ENCODE measurements at regions not wholly inside any gene's neighbourhood (a gene's known extent, or its start where the extent isn't known, plus 50 kb on each side); places are given as distances from the start of the nearest gene placed in this dataset.

- intact Hi-C loops (cut with DNase I, micrococcal nuclease), result no loop called here
- Histone ChIP-seq H3K4me1 (ENCODE audit: insufficient read depth, low read length) (no peaks in the 10 kb centered on the region), H3K36me3 (ENCODE audit: insufficient read depth, low read length) (no peaks in the 10 kb centered on the region), H3K27me3 (ENCODE audit: control insufficient read depth in 1 of 2, insufficient read depth in 2 of 2, low read length in 2 of 2) (no peaks in the 10 kb centered on the region), H3K9me3 (ENCODE audit: control insufficient read depth in 1 of 2, insufficient read depth in 1 of 2, low read length in 2 of 2) (no peaks in the 10 kb centered on the region), H3K4me3 (ENCODE audit: low read length) (no peak overlapping the region), H3K27ac (ENCODE audit: low read depth in 1 of 2, low read length in 2 of 2) (no peak overlapping the region)
- Mint-ChIP-seq H3K36me3 (ENCODE audit: low read depth) (no peaks in the 10 kb centered on the region), H3K9me3 (peaks cover 2% of the 10 kb centered on the region), H3K4me3 (no peak overlapping the region), H3K27me3 (no peaks in the 10 kb centered on the region), H3K4me1 (ENCODE audit: low read depth) (no peaks in the 10 kb centered on the region), H3K27ac (no peak overlapping the region)
- ChIA-PET POLR2A (no interaction called here), CTCF (no interaction called here)
- TF ChIP-seq CTCF (IDR thresholded peaks at IDR 0.05), result no peak
- no peak for ATAC-seq (ENCODE audit: poor library complexity)
- DNase-seq, result no peak
These were observed 116.7 kb upstream of the NCAM1 start for GRCh38 chr11:112844517-112844916.

GRCh38 chr11:112847568-112847967 lies 113.7 kb upstream of the NCAM1 start:
- intact Hi-C loops (cut with DNase I, micrococcal nuclease), result no loop called here
- POLR2A ChIA-PET, result no interaction called here
- no peak for ATAC-seq (ENCODE audit: poor library complexity)

GRCh38 chr11:112852143-112852866 lies 108.9 kb upstream of the NCAM1 start:
- Histone ChIP-seq H3K9me3 (ENCODE audit: control insufficient read depth in 1 of 2, insufficient read depth in 1 of 2, low read length in 2 of 2) (no peaks in the 10 kb centered on the region), H3K36me3 (ENCODE audit: insufficient read depth, low read length) (no peaks in the 10 kb centered on the region), H3K27me3 (ENCODE audit: control insufficient read depth in 1 of 2, insufficient read depth in 2 of 2, low read length in 2 of 2) (no peaks in the 10 kb centered on the region), H3K27ac (ENCODE audit: low read depth in 1 of 2, low read length in 2 of 2) (no peak overlapping the region), H3K4me3 (ENCODE audit: low read length) (no peak overlapping the region), H3K4me1 (ENCODE audit: insufficient read depth, low read length) (no peaks in the 10 kb centered on the region)
- DNase-seq (no peak), ATAC-seq (ENCODE audit: poor library complexity) (no peak)
- ChIA-PET CTCF (no interaction called here), POLR2A (no interaction called here)
- H3K27ac Mint-ChIP-seq, result no peak overlapping the region
- intact Hi-C loops (cut with DNase I, micrococcal nuclease), result no loop called here
- no peak overlapping the region for H3K4me3 Mint-ChIP-seq
- peaks cover 2% of the 10 kb centered on the region for H3K9me3 Mint-ChIP-seq
- H3K36me3 Mint-ChIP-seq (ENCODE audit: low read depth), result no peaks in the 10 kb centered on the region
- no peaks in the 10 kb centered on the region for H3K4me1 Mint-ChIP-seq (ENCODE audit: low read depth)
- TF ChIP-seq CTCF (IDR thresholded peaks at IDR 0.05), result no peak
- peaks cover 23% of the 10 kb centered on the region for H3K27me3 Mint-ChIP-seq

More at GRCh38 chr11:112847568-112847967, 113.7 kb upstream of the NCAM1 start:
- peaks cover 2% of the 10 kb centered on the region for H3K9me3 Mint-ChIP-seq
- no peak overlapping the region for H3K4me3 ChIP-seq (ENCODE audit: low read length)
- H3K27ac ChIP-seq (ENCODE audit: low read depth in 1 of 2, low read length in 2 of 2), result no peak overlapping the region
- no peak overlapping the region for H3K4me3 Mint-ChIP-seq
- no peaks in the 10 kb centered on the region for H3K4me1 Mint-ChIP-seq (ENCODE audit: low read depth)
- no peaks in the 10 kb centered on the region for H3K4me1 ChIP-seq (ENCODE audit: insufficient read depth, low read length)
- no peaks in the 10 kb centered on the region for H3K36me3 ChIP-seq (ENCODE audit: insufficient read depth, low read length)
- TF ChIP-seq CTCF (IDR thresholded peaks at IDR 0.05), result no peak
- H3K27me3 ChIP-seq (ENCODE audit: control insufficient read depth in 1 of 2, insufficient read depth in 2 of 2, low read length in 2 of 2), result no peaks in the 10 kb centered on the region
- peaks cover 8% of the 10 kb centered on the region for H3K27me3 Mint-ChIP-seq
- no peak for DNase-seq
- no peak overlapping the region for H3K27ac Mint-ChIP-seq
- no peaks in the 10 kb centered on the region for H3K36me3 Mint-ChIP-seq (ENCODE audit: low read depth)
- no peaks in the 10 kb centered on the region for H3K9me3 ChIP-seq (ENCODE audit: control insufficient read depth in 1 of 2, insufficient read depth in 1 of 2, low read length in 2 of 2)
- CTCF ChIA-PET, result no interaction called here

Measured in CD4-positive, alpha-beta T cell (primary cell).